Sigmoid colon (tissue), 4 donors: ENCODE measurements at regions not wholly inside any gene's neighbourhood (a gene's known extent, or its start where the extent isn't known, plus 50 kb on each side); places are given as distances from the start of the nearest gene placed in this dataset.
"Not testable (repeated sequence)": the region's sequence is repeated elsewhere in the genome, so short reads cannot be mapped to it uniquely, and the experiment has no call there.

Experiments used
- CTCF ChIP-seq, 4 experiments: fragments of 450-650 bp in 3 of 4; fragments of 200-600 bp in 1 of 4; IDR thresholded peaks; one replicate each; pipeline ENCODE4 v1.5.1; 2016 to 2019; ENCODE audit warnings: antibody characterized with exemption in 4 of 4, mild to moderate bottlenecking in 3 of 4, moderate library complexity in 2 of 4
- EP300 ChIP-seq, 4 donors: sonication (generic); formaldehyde crosslinking; IDR thresholded peaks; one replicate each; pipeline ENCODE4 v1.6.1; 2017; ENCODE audit warnings: antibody characterized with exemption in 4 of 4
- POLR2A ChIP-seq, 2 donors: fragments of 450-650 bp; IDR thresholded peaks; one replicate each; pipeline ENCODE4 v1.6.1; 2016; ENCODE audit warnings: antibody characterized with exemption in 2 of 2, mild to moderate bottlenecking in 2 of 2, moderate library complexity in 2 of 2
- POLR2AphosphoS5 ChIP-seq, 4 donors: sonication (generic); formaldehyde crosslinking; IDR thresholded peaks; one replicate each; pipeline ENCODE4 v1.6.1; 2017; ENCODE audit warnings: antibody characterized with exemption in 4 of 4

DNA sequence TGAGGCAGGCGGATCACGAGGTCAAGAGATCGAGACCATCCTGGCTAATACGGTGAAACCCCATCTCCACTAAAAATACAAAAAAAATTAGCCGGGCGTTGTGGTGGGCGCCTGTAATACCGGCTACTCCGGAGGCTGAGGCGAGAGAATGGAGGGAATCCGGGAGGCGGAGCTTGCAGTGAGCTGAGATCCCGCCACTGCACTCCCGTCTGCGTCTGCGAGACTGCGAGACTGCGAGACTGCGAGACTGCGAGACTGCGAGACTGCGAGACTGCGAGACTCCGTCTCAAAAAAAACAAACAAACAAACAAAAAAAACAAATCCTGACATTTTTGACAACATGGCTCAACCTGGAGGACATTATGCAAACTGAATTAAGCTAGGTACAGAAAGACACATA, 1606.2 kb downstream of the STIM2 start:
- not testable (repeated sequence) for TF ChIP-seq CTCF, EP300, POLR2A, POLR2AphosphoS5 (IDR thresholded peaks at IDR 0.05)
